ENCODE measurements at regions not wholly inside any gene's neighbourhood (a gene's known extent, or its start where the extent isn't known, plus 50 kb on each side); places are given as distances from the start of the nearest gene placed in this dataset.
A peak's percentile ranks its signal among the peaks of the same experiment; 100 is the strongest.

GRCh38 chr12:87382959-87383566 is 646.1 kb downstream of the C12orf50 start:
- TF ChIP-seq EZH2phosphoT487 (IDR thresholded peaks at IDR 0.05) (no peak), EZH2 (IDR thresholded peaks at IDR 0.05) (no peak), CTCF (IDR thresholded peaks at IDR 0.05) (no peak)
- Mint-ChIP-seq H3K4me1 (peaks cover 19% of the 10 kb centered on the region), H3K27ac (peak overlapping the region; percentile 63), H3K27me3 (ENCODE audit: insufficient read depth, low read depth) (no peaks in the 10 kb centered on the region), H3K9me3 (peaks cover 3% of the 10 kb centered on the region), H3K36me3 (no peaks in the 10 kb centered on the region), H3K4me3 (no peak overlapping the region)
- Histone ChIP-seq H3K9me3 (ENCODE audit: low read depth) (no peaks in the 10 kb centered on the region), H3K4me2 (no peak overlapping the region), H3K27me3 (no peaks in the 10 kb centered on the region), H2AFZ (replicated peaks) (no peak overlapping the region), H3K79me2 (ENCODE audit: low read depth) (no peaks in the 10 kb centered on the region), H3K9ac (no peak overlapping the region), H3K36me3 (no peaks in the 10 kb centered on the region), H3K27ac (no peak overlapping the region), H4K20me1 (ENCODE audit: low read depth) (no peaks in the 10 kb centered on the region), H3K4me3 (no peak overlapping the region), H3F3A (ENCODE audit: low read depth) (no peaks in the 10 kb centered on the region), H3K4me1 (no peaks in the 10 kb centered on the region)
- DNase-seq (ENCODE audit: low spot score) = no peak

DNA sequence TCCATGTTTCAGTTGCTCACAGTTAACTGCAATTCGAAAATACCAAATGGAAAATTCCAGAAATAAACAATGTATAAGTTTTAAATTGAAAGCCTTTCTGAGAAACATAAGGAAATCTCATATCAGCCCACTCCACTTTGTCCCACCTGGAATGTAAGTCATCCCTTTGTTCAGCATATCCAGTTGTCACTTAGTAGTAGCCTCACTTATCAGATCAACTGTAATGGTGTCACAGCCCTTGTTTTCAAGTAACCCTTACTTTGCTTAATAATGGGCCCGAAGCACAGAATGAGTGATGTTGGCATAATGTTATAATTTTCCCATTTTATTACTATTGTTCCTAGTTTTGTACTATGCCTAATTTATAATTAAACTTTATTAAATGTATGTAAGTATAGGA is 646.8 kb downstream of the C12orf50 start:
- H3K4me3 ChIP-seq = no peak overlapping the region
- peaks cover 19% of the 10 kb centered on the region for H3K4me1 Mint-ChIP-seq
- H3K27me3 ChIP-seq = no peaks in the 10 kb centered on the region
- H3K9ac ChIP-seq = no peak overlapping the region
- H3K36me3 Mint-ChIP-seq = no peaks in the 10 kb centered on the region
- no peak overlapping the region for H2AFZ ChIP-seq (replicated peaks)
- no peaks in the 10 kb centered on the region for H3K79me2 ChIP-seq (ENCODE audit: low read depth)
- no peak overlapping the region for H3K4me2 ChIP-seq
- no peak for DNase-seq (ENCODE audit: low spot score)
- H3K27ac Mint-ChIP-seq = no peak overlapping the region
- H3K36me3 ChIP-seq = no peaks in the 10 kb centered on the region
- no peaks in the 10 kb centered on the region for H3K9me3 Mint-ChIP-seq
- no peaks in the 10 kb centered on the region for H3K4me1 ChIP-seq
- no peak for TF ChIP-seq EZH2 (IDR thresholded peaks at IDR 0.05)
- TF ChIP-seq CTCF (IDR thresholded peaks at IDR 0.05) = no peak
- no peak for TF ChIP-seq EZH2phosphoT487 (IDR thresholded peaks at IDR 0.05)
- H3F3A ChIP-seq (ENCODE audit: low read depth) = no peaks in the 10 kb centered on the region
- no peak overlapping the region for H3K4me3 Mint-ChIP-seq
- H3K9me3 ChIP-seq (ENCODE audit: low read depth) = no peaks in the 10 kb centered on the region
- no peaks in the 10 kb centered on the region for H3K27me3 Mint-ChIP-seq (ENCODE audit: insufficient read depth, low read depth)
- H4K20me1 ChIP-seq (ENCODE audit: low read depth) = no peaks in the 10 kb centered on the region
- no peak overlapping the region for H3K27ac ChIP-seq

DNA sequence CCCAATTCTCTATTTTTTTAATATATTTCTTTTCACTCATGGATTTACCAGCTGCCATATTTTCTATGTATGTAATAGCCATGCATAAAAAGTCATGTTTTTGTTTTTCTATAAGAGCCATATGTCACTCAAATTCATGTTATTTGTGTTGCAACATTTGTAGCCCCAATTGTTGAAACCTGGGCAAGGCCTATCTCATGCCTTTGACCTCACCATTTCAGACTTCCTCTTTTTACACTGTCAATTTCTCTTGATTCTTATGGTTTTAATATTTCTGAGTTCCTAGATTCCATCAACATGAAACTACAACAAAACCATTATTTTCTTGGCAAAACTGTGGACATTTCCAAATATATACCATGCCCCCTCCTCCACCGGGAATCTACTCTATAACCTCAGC is 647.5 kb downstream of the C12orf50 start:
- Histone ChIP-seq H3K4me3 (no peak overlapping the region), H2AFZ (replicated peaks) (no peak overlapping the region), H3K36me3 (no peaks in the 10 kb centered on the region), H4K20me1 (ENCODE audit: low read depth) (no peaks in the 10 kb centered on the region), H3K4me1 (no peaks in the 10 kb centered on the region), H3K4me2 (no peak overlapping the region), H3K27me3 (no peaks in the 10 kb centered on the region), H3K9me3 (ENCODE audit: low read depth) (no peaks in the 10 kb centered on the region), H3K9ac (no peak overlapping the region), H3F3A (ENCODE audit: low read depth) (no peaks in the 10 kb centered on the region), H3K27ac (no peak overlapping the region), H3K79me2 (ENCODE audit: low read depth) (no peaks in the 10 kb centered on the region)
- Mint-ChIP-seq H3K36me3 (no peaks in the 10 kb centered on the region), H3K9me3 (no peaks in the 10 kb centered on the region), H3K4me3 (no peak overlapping the region), H3K27me3 (ENCODE audit: insufficient read depth, low read depth) (no peaks in the 10 kb centered on the region), H3K27ac (no peak overlapping the region), H3K4me1 (peaks cover 19% of the 10 kb centered on the region)
- TF ChIP-seq EZH2 (IDR thresholded peaks at IDR 0.05) (no peak), CTCF (IDR thresholded peaks at IDR 0.05) (no peak)
- no peak for DNase-seq (ENCODE audit: low spot score)
